Sciatic nerve (tissue), 2 donors: ENCODE measurements at regions not wholly inside any gene's neighbourhood (a gene's known extent, or its start where the extent isn't known, plus 50 kb on each side); places are given as distances from the start of the nearest gene placed in this dataset.

Experiments used
- ATAC-seq: fragments of 200-7000 bp; cut with Tn5 transposase; one replicate; pipeline ENCODE4 v1.9.1; 2020; ENCODE audit warnings: mild to moderate bottlenecking, moderate library complexity
- DNase-seq: peaks from one replicate; pipeline ENCODE4 v3.0.0-alpha.2; 2020; ENCODE audit warnings: low spot score
- intact Hi-C: fragments of 100-400 bp; cut with DNase I; formaldehyde crosslinking; loops from one replicate; pipeline ENCODE4 v1.14.2; 2022
- donor health status: DM: no; HTN: no; CAD: no.
- donor health status: DM: no; HTN: no; CAD: no.

- intact Hi-C loops = no loop called here
- ATAC-seq (no peak), DNase-seq (no peak)
Measured at GRCh38 chr15:37249249-37249648, 148.9 kb upstream of the MEIS2 start.

GRCh38 chr15:37252530-37252929 lies 152.2 kb upstream of the MEIS2 start:
- DNase-seq (no peak), ATAC-seq (no peak)
- intact Hi-C loops = no loop called here

- ATAC-seq (no peak), DNase-seq (no peak)
- intact Hi-C loops = no loop called here
Measured at GRCh38 chr15:37253877-37254276, 153.5 kb upstream of the MEIS2 start.

- ATAC-seq (no peak), DNase-seq (no peak)
- intact Hi-C loops = no loop called here
Measured at GRCh38 chr15:37260255-37260654, 159.9 kb upstream of the MEIS2 start.

- DNase-seq (no peak), ATAC-seq (no peak)
- intact Hi-C loops = no loop called here
Measured at GRCh38 chr15:37261685-37262084, 161.3 kb upstream of the MEIS2 start.

- no peak for ATAC-seq
- DNase-seq = no peak
- intact Hi-C loops = no loop called here
Measured at GRCh38 chr15:37262922-37263608, 162.7 kb upstream of the MEIS2 start.

GRCh38 chr15:37289109-37289765 lies 188.9 kb upstream of the MEIS2 start:
- ATAC-seq = no peak
- DNase-seq = no peak
- intact Hi-C loops = no loop called here

GRCh38 chr15:37291920-37292319 lies 191.6 kb upstream of the MEIS2 start:
- intact Hi-C loops = no loop called here
- no peak for DNase-seq
- no peak for ATAC-seq

GRCh38 chr15:37298271-37298670 lies 197.9 kb upstream of the MEIS2 start:
- intact Hi-C loops = no loop called here
- ATAC-seq (no peak), DNase-seq (no peak)

GRCh38 chr15:37339437-37339836 lies 239.1 kb upstream of the MEIS2 start:
- DNase-seq (no peak), ATAC-seq (no peak)
- intact Hi-C loops = no loop called here

GRCh38 chr15:37339856-37340255 lies 239.5 kb upstream of the MEIS2 start:
- ATAC-seq (no peak), DNase-seq (no peak)
- intact Hi-C loops = no loop called here

GRCh38 chr15:37340438-37340837 lies 240.1 kb upstream of the MEIS2 start:
- DNase-seq (no peak), ATAC-seq (no peak)

GRCh38 chr15:37359101-37359892 lies 258.9 kb upstream of the MEIS2 start:
- DNase-seq (no peak), ATAC-seq (no peak)
- intact Hi-C loops = no loop called here

More at GRCh38 chr15:37340438-37340837, 240.1 kb upstream of the MEIS2 start:
- intact Hi-C loops = no loop called here

GRCh38 chr15:37359893-37360290 lies 259.5 kb upstream of the MEIS2 start:
- DNase-seq (no peak), ATAC-seq (no peak)
- intact Hi-C loops = no loop called here

- intact Hi-C loops = no loop called here
- ATAC-seq = no peak
- no peak for DNase-seq
Measured at GRCh38 chr15:37360724-37361123, 260.4 kb upstream of the MEIS2 start.

- intact Hi-C loops = no loop called here
- ATAC-seq = no peak
- no peak for DNase-seq
Measured at GRCh38 chr15:37361621-37362020, 261.3 kb upstream of the MEIS2 start.

- ATAC-seq (no peak), DNase-seq (no peak)
- intact Hi-C loops = no loop called here
Measured at GRCh38 chr15:37362414-37362813, 262.1 kb upstream of the MEIS2 start.

- no peak for DNase-seq
- intact Hi-C loops = no loop called here
- no peak for ATAC-seq
Measured at GRCh38 chr15:37368961-37369360, 268.6 kb upstream of the MEIS2 start.

- DNase-seq (no peak), ATAC-seq (no peak)
- intact Hi-C loops = no loop called here
Measured at GRCh38 chr15:37370941-37371340, 270.6 kb upstream of the MEIS2 start.

- no peak for ATAC-seq
Measured at GRCh38 chr15:37372064-37372463, 271.7 kb upstream of the MEIS2 start.

More at GRCh38 chr15:37372064-37372463, 271.7 kb upstream of the MEIS2 start:
- intact Hi-C loops = no loop called here
- no peak for DNase-seq
